Fibroblast of lung (primary cell): ENCODE measurements at regions not wholly inside any gene's neighbourhood (a gene's known extent, or its start where the extent isn't known, plus 50 kb on each side); places are given as distances from the start of the nearest gene placed in this dataset.

Experiments used
- EZH2 ChIP-seq: IDR thresholded peaks from 2 replicates; pipeline ENCODE4 v1.5.1; 2012; ENCODE audit warnings: low read length, control low read depth, mild to moderate bottlenecking; ENCODE audit errors: missing control alignments
- TF ChIP-seq, protein P1 (sequence below), 2 donors: IDR thresholded peaks in 1 of 2; conservative IDR thresholded peaks in 1 of 2; 1 replicate in 1 of 2; 2 replicates in 1 of 2; pipeline ENCODE4 v1.5.1; 2011 to 2012; ENCODE audit warnings: low read length in 2 of 2, control low read depth in 1 of 2, inconsistent platforms in 1 of 2, low read depth in 1 of 2, mild to moderate bottlenecking in 1 of 2

DNA sequence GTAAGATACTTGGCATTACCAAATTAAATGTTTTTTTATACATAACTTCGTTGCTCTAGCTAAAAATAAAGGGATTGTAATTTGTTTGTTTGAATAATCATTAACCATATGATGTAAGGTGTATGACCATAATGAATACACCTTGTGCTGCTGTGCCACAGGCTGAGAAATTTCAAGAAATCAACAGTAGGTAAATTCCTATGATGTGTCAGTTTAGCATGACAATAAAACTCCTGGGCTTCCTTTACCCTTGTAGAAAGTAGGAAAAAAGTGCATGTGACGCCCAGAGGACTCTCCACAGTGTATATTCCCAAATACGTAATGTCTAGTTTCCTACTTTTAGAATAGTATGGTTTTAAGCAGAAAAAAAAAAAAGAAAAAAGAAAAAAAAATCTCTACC lies 208.1 kb downstream of the SATB1 start:
- TF ChIP-seq, protein P1, sequence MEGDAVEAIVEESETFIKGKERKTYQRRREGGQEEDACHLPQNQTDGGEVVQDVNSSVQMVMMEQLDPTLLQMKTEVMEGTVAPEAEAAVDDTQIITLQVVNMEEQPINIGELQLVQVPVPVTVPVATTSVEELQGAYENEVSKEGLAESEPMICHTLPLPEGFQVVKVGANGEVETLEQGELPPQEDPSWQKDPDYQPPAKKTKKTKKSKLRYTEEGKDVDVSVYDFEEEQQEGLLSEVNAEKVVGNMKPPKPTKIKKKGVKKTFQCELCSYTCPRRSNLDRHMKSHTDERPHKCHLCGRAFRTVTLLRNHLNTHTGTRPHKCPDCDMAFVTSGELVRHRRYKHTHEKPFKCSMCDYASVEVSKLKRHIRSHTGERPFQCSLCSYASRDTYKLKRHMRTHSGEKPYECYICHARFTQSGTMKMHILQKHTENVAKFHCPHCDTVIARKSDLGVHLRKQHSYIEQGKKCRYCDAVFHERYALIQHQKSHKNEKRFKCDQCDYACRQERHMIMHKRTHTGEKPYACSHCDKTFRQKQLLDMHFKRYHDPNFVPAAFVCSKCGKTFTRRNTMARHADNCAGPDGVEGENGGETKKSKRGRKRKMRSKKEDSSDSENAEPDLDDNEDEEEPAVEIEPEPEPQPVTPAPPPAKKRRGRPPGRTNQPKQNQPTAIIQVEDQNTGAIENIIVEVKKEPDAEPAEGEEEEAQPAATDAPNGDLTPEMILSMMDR (conservative IDR thresholded peaks at IDR 0.05 in 1 of 2, IDR thresholded peaks at IDR 0.05 in 1 of 2; ENCODE audit: low read depth in 1 of 2, low read length in 2 of 2), result no peak
- TF ChIP-seq EZH2, result no peak
